ENCODE measurements at regions not wholly inside any gene's neighbourhood (a gene's known extent, or its start where the extent isn't known, plus 50 kb on each side); places are given as distances from the start of the nearest gene placed in this dataset.

GRCh38 chr2:128681507-128681906 lies 362.8 kb upstream of the HS6ST1 start:
- DNase-seq, result no peak

GRCh38 chr2:128682266-128682665 lies 363.6 kb upstream of the HS6ST1 start:
- DNase-seq, result no peak

GRCh38 chr2:128682729-128683284 lies 364.1 kb upstream of the HS6ST1 start:
- DNase-seq, result no peak

DNA sequence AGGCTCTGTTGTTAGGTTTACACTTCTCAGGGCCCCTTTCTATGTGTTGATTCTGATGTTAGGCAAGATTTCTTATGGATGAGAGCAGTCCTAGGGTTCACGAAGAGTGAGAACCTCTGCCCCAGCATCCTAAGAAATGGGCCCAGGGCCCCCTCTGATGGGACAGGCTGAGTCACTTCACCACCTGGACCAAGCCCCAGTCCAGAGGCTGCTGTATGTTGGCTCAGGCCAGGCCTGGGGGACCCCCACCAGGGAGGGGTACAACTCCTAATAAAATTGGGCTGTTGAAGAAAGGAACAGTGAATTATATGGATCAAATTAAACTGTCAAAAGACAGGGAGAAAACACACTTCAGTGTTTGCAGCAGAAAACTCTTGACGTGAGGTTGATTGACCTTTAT lies 365.9 kb upstream of the HS6ST1 start:
- DNase-seq, result no peak

GRCh38 chr2:128685841-128686496 lies 367.3 kb upstream of the HS6ST1 start:
- DNase-seq, result no peak

- DNase-seq, result no peak
Measured at GRCh38 chr2:128686497-128686859, 367.8 kb upstream of the HS6ST1 start.

DNA sequence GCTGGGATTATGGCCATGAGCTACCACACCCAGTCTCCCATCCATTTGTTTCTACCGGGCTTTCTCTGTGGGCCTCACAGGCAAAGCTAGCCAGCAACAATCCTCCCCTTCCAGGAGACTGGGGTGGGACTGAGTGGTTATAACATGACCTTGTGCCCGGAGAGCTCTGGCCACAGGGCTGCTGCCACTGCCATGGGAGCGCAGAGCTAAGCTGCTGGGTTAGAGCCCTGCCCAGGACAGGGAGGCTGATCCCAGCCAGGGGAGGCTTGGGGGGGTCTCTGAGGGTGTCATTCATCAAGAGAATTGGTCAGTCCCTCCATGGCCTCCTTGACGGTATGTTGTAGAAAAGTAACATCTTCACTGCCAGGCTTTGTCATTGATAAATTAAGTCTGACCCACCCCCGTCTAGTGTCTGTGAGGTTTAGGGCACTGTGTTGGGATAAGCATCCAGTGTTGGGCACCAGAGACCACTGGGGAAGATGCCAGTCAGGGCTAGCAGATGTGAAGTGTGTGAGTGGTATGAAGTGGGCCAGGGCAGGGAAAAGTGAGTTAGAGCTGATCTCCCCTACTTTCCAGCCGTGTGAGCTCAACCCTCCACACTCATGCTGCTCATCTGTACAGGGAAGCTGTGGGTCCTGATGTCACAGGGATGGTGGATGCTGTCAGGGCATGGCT lies 368.4 kb upstream of the HS6ST1 start:
- DNase-seq, result no peak

GRCh38 chr2:128687565-128687964 lies 368.9 kb upstream of the HS6ST1 start:
- DNase-seq, result no peak

DNA sequence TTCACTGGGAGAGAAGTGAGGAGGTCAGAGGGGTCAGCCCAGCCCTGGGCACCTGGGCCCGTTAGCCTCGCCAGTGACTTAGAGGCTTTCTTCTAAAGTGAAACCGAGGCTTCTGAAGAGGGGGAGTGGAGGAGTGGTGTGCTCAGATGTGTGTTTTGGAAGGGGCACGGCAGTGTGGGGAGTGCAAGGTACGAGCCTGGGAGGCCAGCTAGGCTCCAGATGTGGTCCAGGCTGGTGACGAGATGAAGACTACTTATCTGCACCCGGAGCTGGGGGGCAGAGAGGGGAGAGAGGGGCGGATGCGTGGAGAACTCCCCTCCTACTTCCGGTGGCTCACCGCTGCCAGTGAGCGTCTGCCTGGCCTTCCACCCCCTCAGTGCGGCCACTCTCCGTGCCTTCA lies 371.3 kb upstream of the HS6ST1 start:
- DNase-seq, result no peak

- no peak for DNase-seq
Measured at GRCh38 chr2:128690431-128690830, 371.8 kb upstream of the HS6ST1 start.

DNA sequence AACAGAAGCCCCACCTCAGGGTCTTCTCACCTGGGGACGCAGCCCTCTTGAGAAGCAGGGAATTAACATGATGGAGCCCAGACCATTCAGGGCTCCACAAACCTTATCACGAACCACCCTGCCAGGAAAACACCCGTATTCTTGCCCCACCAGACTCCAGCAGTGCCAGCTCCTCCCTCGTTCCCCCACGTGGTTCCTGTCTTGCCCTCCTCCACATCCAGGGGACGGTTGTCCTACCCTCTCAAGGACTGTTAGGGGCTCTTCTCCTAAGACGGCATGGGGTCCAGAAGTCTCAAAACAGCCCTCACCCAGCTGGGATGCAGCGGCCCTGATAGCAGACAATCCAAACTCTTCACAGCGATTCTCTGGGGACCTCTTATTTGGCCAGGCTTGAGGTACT lies 372.2 kb upstream of the HS6ST1 start:
- no peak for DNase-seq

- DNase-seq, result no peak
Measured at GRCh38 chr2:128691526-128691925, 372.9 kb upstream of the HS6ST1 start.

- DNase-seq, result no peak
Measured at GRCh38 chr2:128692895-128693742, 374.5 kb upstream of the HS6ST1 start.

DNA sequence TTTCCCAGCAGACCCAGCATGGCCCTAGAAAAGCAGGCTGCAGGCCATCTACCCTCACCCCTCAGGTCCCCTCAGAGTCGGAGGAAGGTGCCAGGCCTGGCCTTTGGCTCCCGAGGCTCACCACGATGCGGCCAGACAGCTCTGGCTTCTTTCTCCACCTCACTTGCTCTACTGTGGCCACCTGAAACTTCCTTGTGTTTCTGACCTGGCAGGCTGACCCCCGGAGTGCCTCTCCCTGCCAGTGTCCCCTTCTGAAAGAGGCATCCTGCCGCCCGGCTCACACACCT lies 375.0 kb upstream of the HS6ST1 start:
- no peak for DNase-seq

DNA sequence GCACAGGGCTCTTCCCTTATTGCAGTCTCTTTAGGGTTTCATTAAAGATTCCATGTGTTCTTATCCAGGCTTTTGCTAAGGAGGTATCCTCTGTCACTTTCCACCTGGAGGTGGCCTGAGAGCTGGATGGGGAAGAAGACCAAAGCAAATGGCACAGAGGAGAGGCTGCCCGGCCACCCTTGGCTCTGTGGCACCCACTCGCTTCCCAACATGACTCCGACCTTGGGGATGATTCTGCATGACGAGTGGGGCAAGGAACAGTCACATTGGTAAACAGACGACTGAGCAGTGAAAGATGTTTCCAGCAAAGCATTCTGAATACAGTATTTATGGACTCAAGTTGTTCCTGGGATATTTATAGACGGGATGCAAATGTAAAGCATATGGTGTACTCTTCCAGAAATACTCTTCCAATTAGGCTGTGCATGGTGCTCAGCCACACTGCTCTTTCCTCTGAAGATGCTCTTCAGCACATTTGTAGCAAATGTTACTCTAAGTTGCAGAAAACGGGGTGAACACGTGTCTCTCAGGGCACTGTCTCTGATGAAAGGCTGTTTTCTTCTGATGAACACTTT lies 377.1 kb upstream of the HS6ST1 start:
- DNase-seq, result no peak

- DNase-seq, result no peak
Measured at GRCh38 chr2:128696421-128696820, 377.8 kb upstream of the HS6ST1 start.

GRCh38 chr2:128701418-128701817 lies 382.8 kb upstream of the HS6ST1 start:
- DNase-seq, result no peak

DNA sequence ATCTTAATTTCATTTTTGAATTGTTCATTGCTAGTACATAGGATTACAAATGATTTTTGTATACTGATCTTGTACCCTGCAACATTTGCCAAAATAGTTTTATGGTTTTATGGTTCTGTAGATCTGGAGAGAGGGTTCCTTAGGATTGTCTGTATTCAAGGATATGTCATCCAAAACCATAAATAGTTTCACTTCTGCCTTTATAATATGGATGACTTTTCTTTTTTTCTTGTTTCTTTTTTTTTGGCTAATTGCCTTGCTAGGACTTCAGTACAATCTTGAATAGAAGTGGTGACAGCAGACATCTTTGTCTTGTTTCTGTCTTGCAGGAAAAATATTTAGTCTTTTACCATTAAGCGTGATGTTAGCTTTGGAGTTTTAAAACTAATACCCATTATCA lies 383.9 kb upstream of the HS6ST1 start:
- DNase-seq, result no peak

GRCh38 chr2:128708106-128708816 lies 389.6 kb upstream of the HS6ST1 start:
- no peak for DNase-seq

DNA sequence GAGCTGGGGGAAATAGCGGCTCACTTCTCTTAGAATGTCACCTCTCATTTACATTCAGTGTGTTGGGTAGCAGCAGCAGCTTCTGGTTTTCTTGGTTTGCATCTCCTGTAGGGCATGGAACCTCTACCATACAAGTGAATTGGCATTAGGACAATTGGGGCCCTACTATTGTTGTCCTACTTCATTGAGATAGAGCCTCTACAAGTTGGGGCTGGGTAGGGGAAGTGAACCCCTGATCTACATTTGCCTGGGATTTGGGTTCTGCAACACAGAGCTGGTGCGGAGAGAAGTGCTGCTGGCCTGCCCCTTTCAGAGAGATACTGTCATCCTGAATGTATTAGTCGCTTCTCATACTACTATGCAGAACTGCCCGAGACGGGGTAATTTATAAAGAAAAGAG lies 391.6 kb upstream of the HS6ST1 start:
- no peak for DNase-seq

- DNase-seq, result no peak
Measured at GRCh38 chr2:128710729-128711128, 392.1 kb upstream of the HS6ST1 start.

DNA sequence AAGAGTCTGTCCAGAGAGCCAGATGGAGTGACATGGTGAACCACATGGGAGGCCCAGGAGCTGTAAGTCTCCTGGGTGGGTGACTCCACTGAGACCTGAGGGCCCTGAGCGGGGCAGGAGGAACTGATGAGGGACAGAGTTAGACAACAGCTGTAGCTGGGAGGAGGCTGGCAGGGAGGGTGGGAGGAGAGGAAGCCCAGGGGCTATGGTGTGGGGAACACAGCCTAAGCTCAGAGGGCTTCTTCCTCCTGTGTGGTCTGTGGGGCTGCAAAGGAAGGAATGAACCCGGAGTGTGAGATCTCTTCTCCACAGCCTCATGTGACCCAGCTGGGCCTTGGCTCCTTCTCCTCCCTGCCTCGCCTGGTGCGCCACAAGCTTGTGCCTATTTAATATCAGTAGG lies 395.6 kb upstream of the HS6ST1 start:
- no peak for DNase-seq

GRCh38 chr2:128714851-128715312 lies 396.2 kb upstream of the HS6ST1 start:
- no peak for DNase-seq
